Stimulated activated CD8-positive, alpha-beta memory T cell treated with anti-CD3 and anti-CD28 coated beads, Interleukin-4, amount 100 ng/mL, for 24 hours (primary cell): ENCODE measurements at regions not wholly inside any gene's neighbourhood (a gene's known extent, or its start where the extent isn't known, plus 50 kb on each side); places are given as distances from the start of the nearest gene placed in this dataset.

Source experiments
- DNase-seq: peaks from one replicate; pipeline ENCODE4 v3.0.0-alpha.2; 2020; ENCODE audit warnings: low read depth

GRCh38 chr12:98213556-98213955 is 301.8 kb upstream of the TMPO start:
- DNase-seq = no peak

- DNase-seq = no peak
These were observed 298.1 kb upstream of the TMPO start for GRCh38 chr12:98217257-98217656.

GRCh38 chr12:98220636-98221035 is 294.8 kb upstream of the TMPO start:
- no peak for DNase-seq

GRCh38 chr12:98221243-98221808 is 294.1 kb upstream of the TMPO start:
- DNase-seq = no peak

GRCh38 chr12:98222135-98222534 is 293.3 kb upstream of the TMPO start:
- DNase-seq = no peak

DNA sequence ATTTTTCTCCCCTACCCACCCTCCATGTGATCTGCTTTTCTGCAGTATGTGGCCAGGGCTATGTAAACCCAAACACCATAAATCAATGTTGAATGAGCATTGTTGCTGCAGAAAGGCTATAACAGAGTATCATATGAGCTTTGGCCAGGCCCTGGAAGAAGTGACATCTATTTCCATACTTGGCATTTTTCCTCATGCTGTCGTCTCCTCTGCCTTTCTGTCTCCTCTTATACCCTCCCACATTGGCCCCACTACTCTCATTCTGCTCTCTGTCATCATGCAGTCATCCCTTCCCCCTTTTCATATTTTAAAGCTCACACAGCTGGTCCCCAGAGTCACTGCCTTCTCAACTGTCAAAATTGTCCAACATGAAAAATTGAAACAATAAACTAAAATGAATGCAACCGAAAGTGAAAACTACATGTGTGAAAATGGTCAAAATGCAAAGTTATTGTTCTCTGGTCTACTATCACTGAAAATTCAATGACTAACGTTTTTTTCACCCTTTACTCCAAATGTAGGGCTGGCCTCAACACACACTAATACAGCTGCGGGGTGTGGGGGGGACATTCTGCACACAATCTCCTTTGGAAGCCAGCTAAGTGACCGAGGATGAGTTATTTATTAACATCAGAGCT is 290.7 kb upstream of the TMPO start:
- no peak for DNase-seq

DNA sequence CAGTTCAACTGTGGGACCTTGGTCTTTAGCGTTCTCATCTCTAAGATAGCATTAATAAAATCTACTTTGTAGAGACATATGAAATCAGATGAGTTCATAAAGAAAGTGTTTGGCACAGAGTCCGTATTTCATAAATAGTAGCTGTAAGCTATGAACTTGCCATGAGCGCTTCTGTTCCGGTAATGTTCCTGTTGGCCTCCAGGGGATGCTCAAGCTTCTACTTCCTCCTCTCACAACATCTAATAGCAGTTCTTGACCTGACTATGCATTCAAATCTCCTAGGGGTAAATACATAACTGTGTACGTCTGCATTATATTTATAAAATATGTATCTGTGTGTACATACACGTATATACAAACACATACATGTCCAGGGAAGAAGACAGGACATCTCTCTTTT is 288.2 kb upstream of the TMPO start:
- no peak for DNase-seq

DNA sequence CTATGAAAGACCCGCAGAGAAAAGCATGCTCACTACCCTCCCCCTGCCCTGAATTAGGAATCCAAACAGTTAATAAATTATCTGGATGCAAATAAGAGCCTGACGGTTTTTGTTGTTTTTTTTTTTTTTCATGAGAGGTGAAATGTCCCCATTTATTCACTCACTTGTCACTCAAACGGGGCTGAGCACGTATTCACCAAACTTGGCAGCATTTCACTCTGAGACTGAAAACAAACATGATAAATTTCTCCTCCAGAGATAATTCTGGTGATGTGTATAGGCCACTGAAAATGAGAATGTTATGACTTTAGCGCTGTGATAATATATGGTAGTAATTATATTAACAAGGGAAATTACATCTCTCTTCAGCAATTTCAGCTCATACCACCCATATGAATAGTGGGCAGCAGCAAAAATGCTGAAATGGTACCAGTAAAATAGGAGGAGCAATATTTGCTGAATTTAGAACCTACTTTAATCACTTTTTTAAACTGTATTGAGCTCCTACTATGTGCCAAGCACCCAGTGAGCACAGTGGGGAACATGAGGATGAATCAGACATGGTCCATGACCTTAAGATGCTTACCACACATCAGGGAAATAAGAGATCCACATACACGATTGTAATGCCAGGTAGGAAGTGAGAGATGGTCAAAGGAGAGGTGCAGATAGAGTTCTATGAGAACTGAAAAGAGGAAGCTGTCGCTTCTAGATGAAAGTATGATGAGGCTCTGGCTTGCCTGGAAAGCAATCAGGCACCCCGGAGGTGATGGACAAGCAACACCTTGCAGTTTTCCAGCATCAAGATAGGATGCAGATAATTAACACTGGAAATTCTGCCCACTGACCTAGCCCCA is 286.5 kb upstream of the TMPO start:
- DNase-seq = no peak

GRCh38 chr12:98229540-98229924 is 285.9 kb upstream of the TMPO start:
- DNase-seq = no peak

DNA sequence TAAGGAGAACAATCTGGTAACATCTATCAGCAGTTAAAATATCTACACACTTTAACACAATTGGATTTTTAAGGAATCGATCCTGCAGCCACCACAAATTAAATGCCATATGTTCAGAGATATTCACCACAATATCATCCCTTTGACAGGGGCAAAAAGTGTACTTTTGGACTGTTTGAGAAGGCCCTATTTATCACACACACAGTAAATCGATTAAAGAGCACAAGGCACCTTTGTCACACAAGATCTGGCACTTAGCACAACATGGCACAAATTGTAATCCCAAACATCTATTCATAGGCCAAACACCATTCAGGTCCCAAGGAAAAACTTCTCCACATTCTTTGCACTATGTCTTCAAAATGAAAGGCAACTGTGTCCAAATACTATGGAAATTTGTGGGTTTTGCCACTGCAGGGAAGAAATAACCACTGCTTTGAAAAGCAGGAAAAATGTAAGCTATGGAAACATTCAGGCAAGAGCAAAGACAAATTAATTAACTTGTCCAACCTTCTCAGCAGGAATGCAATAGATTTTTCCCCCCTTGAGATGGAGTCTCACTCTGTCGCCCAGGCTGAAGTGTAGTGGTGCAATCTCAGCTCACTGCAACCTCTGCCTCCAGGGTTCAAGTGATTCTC is 282.5 kb upstream of the TMPO start:
- no peak for DNase-seq

DNA sequence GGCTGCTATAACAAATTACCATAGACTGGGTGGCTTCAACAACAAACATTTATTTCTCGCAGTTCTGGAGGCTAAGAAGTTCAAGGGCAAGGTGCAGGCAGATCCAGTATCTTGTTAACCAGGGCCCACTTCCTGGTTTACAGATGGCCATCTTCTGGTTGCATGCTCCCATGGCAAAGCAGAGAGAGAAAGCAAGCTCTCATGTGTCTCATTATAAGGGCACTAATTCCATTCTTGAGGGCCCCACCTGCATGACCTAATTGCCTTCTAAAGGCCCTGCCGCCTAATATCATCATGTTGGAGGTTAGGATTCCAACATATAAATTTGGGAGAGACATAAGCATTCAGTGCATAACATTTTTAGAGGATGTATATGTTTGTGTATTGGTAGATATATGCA is 280.1 kb upstream of the TMPO start:
- DNase-seq = no peak

- DNase-seq = no peak
These were observed 276.8 kb upstream of the TMPO start for GRCh38 chr12:98238515-98239130.

DNA sequence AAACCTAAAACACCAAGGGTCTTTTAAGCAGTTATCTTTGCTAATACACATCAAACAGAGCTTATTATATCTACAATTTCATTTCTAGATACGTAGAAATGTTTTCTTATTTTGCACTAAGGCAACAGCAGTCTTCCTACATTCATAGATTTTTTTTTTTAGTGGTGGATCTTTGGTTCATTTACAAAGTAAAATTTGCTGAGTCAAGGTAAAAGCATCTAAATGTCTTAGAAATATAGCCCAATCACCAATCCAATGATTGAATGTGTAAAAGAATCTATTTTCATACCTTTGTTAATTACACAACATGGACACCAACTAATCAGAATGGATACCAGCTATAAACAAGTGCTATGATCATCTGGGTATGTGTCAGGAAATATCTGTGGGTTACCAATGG is 272.2 kb upstream of the TMPO start:
- DNase-seq = no peak

GRCh38 chr12:98244136-98244535 is 271.3 kb upstream of the TMPO start:
- no peak for DNase-seq

GRCh38 chr12:98253207-98254037 is 262.0 kb upstream of the TMPO start:
- DNase-seq = no peak

DNA sequence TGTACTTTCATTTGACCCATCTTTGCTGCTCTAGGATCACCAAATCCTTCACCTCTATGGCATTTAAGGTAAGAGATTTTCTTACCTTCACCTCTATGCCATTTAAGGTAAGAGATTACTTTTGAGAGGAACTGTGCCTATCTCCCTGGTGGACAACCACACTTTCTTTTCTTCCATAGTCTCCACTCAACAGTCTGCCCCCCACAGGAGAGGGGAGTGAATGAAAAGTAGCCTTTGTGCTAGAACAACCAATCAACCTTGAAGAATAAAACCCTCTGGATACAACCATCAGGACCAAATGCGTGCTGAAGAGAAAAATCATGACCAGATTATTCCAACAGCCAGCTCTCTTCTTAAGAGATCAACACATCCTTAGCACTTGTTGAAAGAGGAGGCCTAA is 258.6 kb upstream of the TMPO start:
- DNase-seq = no peak

DNA sequence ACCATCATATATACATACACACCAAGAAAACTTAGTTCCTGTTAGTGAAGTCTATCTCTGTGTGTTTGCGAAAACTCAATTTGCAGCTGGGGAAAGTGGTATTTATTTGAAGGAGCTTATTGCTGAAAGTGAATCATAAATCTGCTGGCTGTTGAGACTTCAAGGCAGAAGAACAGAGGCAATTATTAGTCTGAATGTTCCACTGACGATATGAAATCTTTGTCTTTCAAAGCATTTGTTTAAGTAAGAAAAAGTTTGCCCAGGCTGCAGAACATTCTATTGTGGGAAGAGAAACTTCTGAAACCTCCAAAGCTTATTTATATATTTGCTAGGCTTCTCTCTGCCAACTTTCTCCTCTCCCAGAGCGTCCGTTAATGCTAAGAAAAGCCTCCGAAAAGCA is 255.7 kb upstream of the TMPO start:
- no peak for DNase-seq

DNA sequence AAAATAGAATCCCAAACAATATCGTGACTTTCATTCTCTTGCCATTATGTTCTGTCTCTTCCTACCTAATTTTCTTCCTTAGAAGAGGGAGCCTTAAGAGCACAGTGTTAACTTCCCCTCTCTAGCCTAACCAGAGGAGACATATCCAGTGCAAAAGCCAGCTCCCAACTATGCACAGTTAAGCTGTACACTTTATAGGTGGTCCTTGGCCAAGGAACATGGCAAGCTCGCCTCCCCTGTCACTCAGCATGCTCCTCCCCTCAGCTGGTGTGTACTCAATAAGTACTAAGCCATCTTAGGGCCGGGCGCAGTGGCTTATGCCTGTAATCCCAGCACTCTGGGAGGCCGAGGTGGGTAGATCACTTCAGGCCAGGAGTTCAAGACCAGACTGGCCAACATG is 255.1 kb upstream of the TMPO start:
- DNase-seq = no peak

DNA sequence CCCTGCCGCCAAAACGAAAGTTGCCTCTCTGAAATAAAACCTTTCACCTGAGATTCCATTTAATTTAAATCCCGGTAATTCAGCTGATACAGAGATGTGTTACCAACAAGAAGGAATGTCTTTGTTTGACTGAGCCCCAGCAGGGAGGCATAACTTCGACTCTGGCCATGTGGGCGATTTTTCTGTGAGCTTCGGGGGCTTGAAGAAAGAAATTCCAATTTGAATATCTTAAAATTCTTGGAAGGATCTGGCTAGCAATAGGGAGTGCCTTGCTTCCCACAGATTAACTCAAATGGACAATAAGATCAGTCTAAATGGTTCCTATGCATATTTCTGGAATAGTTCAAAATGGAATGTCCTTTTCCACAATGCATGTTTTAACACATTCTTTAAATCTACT is 252.5 kb upstream of the TMPO start:
- no peak for DNase-seq

DNA sequence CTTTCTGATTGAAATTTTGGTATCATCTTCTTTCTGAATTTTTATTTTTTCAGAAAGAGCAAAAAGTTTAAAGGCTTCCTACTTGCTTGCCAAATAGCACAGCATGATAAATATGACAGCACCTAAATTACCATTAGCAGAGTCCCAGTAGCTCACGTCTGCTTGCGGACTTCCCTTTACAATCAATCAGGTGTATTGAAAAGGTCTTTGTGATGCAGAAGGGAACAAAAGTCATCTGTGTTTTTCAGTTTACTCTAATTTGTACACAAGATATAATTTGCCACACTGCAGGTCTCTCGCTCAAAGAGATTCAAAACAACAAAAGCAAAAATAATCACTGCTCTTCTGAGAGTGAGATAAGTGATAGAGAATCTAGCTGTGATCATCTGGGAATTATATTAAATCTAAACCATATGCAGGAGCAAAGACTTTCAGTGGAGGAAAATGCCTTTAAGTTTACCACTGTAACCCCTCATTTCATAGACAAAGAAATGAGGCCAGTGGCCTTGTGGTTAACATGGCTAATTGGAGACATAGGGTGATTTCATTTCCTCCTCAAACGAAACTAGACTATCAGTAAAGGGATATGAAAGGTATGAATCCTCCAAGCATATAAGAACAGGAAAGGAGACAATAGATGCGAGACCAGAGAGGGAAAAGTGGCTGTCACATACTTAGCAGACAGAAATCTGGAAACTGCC is 240.8 kb upstream of the TMPO start:
- no peak for DNase-seq

GRCh38 chr12:98275131-98275475 is 240.3 kb upstream of the TMPO start:
- no peak for DNase-seq
